ENCODE measurements at regions not wholly inside any gene's neighbourhood (a gene's known extent, or its start where the extent isn't known, plus 50 kb on each side); places are given as distances from the start of the nearest gene placed in this dataset.

DNA sequence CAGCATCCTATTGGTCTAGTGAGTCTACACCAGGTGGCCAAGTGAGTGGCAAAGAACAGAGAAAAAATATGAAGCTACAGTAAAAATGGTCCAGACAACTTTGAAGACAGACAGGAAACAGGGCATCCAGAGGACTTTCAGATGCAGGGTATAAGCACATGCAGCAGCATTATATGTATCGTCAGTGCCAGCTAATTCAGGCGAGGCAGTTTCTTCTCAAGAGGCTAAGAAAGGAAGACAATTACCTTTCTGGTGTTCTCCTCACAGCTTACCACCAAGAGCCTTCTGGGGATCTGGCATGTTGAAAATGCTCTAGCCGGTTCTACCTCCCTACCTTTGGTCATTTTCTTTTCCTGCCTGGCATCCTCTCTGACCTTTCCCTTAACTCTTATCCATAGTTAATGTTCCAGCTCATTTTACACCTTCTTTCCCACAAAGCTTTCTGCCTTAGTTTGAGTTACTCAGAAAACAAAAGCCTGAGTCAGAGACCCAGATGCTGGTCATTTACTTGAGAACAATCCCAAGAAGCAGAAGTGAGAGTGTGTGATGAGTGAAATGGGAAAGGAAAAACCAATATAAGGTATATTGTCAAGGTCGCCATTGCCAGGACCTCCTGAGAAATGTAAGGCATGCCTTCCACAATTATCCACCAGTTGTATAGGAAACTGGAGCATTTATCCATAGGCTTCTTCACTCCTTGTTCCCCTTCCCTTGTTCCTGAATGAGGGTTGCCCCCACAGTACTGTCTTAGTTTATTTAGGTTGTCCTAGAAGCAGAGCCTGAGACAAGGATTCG lies 444.1 kb downstream of the PLPP3 start:
- TF ChIP-seq, protein P1, sequence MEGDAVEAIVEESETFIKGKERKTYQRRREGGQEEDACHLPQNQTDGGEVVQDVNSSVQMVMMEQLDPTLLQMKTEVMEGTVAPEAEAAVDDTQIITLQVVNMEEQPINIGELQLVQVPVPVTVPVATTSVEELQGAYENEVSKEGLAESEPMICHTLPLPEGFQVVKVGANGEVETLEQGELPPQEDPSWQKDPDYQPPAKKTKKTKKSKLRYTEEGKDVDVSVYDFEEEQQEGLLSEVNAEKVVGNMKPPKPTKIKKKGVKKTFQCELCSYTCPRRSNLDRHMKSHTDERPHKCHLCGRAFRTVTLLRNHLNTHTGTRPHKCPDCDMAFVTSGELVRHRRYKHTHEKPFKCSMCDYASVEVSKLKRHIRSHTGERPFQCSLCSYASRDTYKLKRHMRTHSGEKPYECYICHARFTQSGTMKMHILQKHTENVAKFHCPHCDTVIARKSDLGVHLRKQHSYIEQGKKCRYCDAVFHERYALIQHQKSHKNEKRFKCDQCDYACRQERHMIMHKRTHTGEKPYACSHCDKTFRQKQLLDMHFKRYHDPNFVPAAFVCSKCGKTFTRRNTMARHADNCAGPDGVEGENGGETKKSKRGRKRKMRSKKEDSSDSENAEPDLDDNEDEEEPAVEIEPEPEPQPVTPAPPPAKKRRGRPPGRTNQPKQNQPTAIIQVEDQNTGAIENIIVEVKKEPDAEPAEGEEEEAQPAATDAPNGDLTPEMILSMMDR (conservative IDR thresholded peaks at IDR 0.05; ENCODE audit: low read length), result no peak
- TF ChIP-seq EZH2phosphoT487 (IDR thresholded peaks at IDR 0.05; ENCODE audit: borderline replicate concordance), result no peak

Measured in Loucy (cell line).